HL-60 (cell line): ENCODE measurements at regions not wholly inside any gene's neighbourhood (a gene's known extent, or its start where the extent isn't known, plus 50 kb on each side); places are given as distances from the start of the nearest gene placed in this dataset.

Experiments used
- DNase-seq, 2 experiments: peaks; one replicate each; pipeline ENCODE4 v3.0.0-alpha.2; 2010 to 2020; ENCODE audit warnings: low read depth in 1 of 2, low spot score in 1 of 2
- H3K27ac ChIP-seq: fragments of 250-450 bp; sonication (Bioruptor Pico); replicated peaks from 2 replicates; pipeline ENCODE4 v1.5.1; 2020; ENCODE audit warnings: mild to moderate bottlenecking, moderate library complexity
- H3K27me3 ChIP-seq: fragments of 250-450 bp; sonication (Bioruptor Pico); 2 replicates; pipeline ENCODE4 v1.5.1; 2021; ENCODE audit warnings: mild to moderate bottlenecking, moderate library complexity; ENCODE audit not compliant: insufficient read depth, poor library complexity, severe bottlenecking
- H3K4me3 ChIP-seq: replicated peaks from 2 replicates; pipeline ENCODE4 v1.5.1; 2011; ENCODE audit warnings: mild to moderate bottlenecking, control low read depth, low read length; ENCODE audit not compliant: insufficient read depth
- CTCF ChIP-seq: IDR thresholded peaks from one replicate; pipeline ENCODE4 v1.5.1; 2011; ENCODE audit warnings: low read length, control low read depth, inconsistent platforms; ENCODE audit not compliant: insufficient read depth
- GABPA ChIP-seq: IDR thresholded peaks from 2 replicates; pipeline ENCODE4 v1.6.1; 2012; ENCODE audit warnings: low read depth
- POLR2AphosphoS5 ChIP-seq: IDR thresholded peaks from 2 replicates; pipeline ENCODE4 v1.6.1; 2012; ENCODE audit warnings: low read depth
- REST ChIP-seq: IDR thresholded peaks from 2 replicates; pipeline ENCODE4 v1.6.1; 2012; ENCODE audit warnings: low read depth; ENCODE audit not compliant: insufficient replicate concordance
- SPI1 ChIP-seq: IDR thresholded peaks from 2 replicates; pipeline ENCODE4 v1.6.1; 2012; ENCODE audit warnings: low read depth, mild to moderate bottlenecking, borderline replicate concordance

GRCh38 chr18:7322817-7323485 is 92.1 kb downstream of the LRRC30 start:
- no peak overlapping the region for H3K27ac ChIP-seq
- H3K27me3 ChIP-seq, result no peaks in the 10 kb centered on the region
- no peak for DNase-seq
- no peak for TF ChIP-seq POLR2AphosphoS5
- no peak overlapping the region for H3K4me3 ChIP-seq

GRCh38 chr18:7325126-7325430 is 94.2 kb downstream of the LRRC30 start:
- Histone ChIP-seq H3K27me3 (no peaks in the 10 kb centered on the region), H3K4me3 (no peak overlapping the region), H3K27ac (no peak overlapping the region)
- no peak for DNase-seq
- TF ChIP-seq SPI1, result no peak
- no peak for TF ChIP-seq POLR2AphosphoS5
- TF ChIP-seq CTCF, result no peak
- no peak for TF ChIP-seq GABPA
- TF ChIP-seq REST, result no peak

- no peak for DNase-seq
These were observed 98.1 kb downstream of the LRRC30 start for GRCh38 chr18:7329016-7329415.

GRCh38 chr18:7332452-7332851 is 101.6 kb downstream of the LRRC30 start:
- TF ChIP-seq POLR2AphosphoS5 (no peak), SPI1 (no peak), GABPA (no peak), CTCF (no peak), REST (no peak)
- DNase-seq, result no peak
- no peak overlapping the region for H3K4me3 ChIP-seq
- H3K27ac ChIP-seq, result no peak overlapping the region
- no peaks in the 10 kb centered on the region for H3K27me3 ChIP-seq

More at GRCh38 chr18:7329016-7329415, 98.1 kb downstream of the LRRC30 start:
- Histone ChIP-seq H3K27me3 (no peaks in the 10 kb centered on the region), H3K4me3 (no peak overlapping the region), H3K27ac (no peak overlapping the region)
- no peak for TF ChIP-seq GABPA
- TF ChIP-seq CTCF, result no peak
- TF ChIP-seq POLR2AphosphoS5, result no peak
